HG02885 (cell line): ENCODE measurements at regions not wholly inside any gene's neighbourhood (a gene's known extent, or its start where the extent isn't known, plus 50 kb on each side); places are given as distances from the start of the nearest gene placed in this dataset.
"Not testable (repeated sequence)": the region's sequence is repeated elsewhere in the genome, so short reads cannot be mapped to it uniquely, and the experiment has no call there.

Experiments used
- ATAC-seq: cut with Tn5 transposase; IDR thresholded peaks from one replicate; pipeline ENCODE4 v1.9.1; 2021; ENCODE audit warnings: mild to moderate bottlenecking; ENCODE audit not compliant: unreplicated experiment, poor library complexity

- ATAC-seq: no peak
These were observed 1255.3 kb upstream of the LRRN3 start for GRCh38 chr7:109835577-109835976.

GRCh38 chr7:109836016-109836415 lies 1254.9 kb upstream of the LRRN3 start:
- no peak for ATAC-seq

- no peak for ATAC-seq
These were observed 1248.5 kb upstream of the LRRN3 start for GRCh38 chr7:109842386-109842785.

GRCh38 chr7:109844362-109844761 lies 1246.6 kb upstream of the LRRN3 start:
- no peak for ATAC-seq

GRCh38 chr7:109864230-109864629 lies 1226.7 kb upstream of the LRRN3 start:
- ATAC-seq: no peak

GRCh38 chr7:109868215-109868860 lies 1222.6 kb upstream of the LRRN3 start:
- ATAC-seq: no peak

GRCh38 chr7:109873296-109873695 lies 1217.6 kb upstream of the LRRN3 start:
- ATAC-seq: no peak

GRCh38 chr7:109879287-109879828 lies 1211.6 kb upstream of the LRRN3 start:
- ATAC-seq: no peak

GRCh38 chr7:109890622-109891021 lies 1200.3 kb upstream of the LRRN3 start:
- ATAC-seq: no peak

- ATAC-seq: no peak
These were observed 1197.7 kb upstream of the LRRN3 start for GRCh38 chr7:109893231-109893630.

GRCh38 chr7:109895536-109895935 lies 1195.4 kb upstream of the LRRN3 start:
- ATAC-seq: no peak

GRCh38 chr7:109901926-109902325 lies 1189.0 kb upstream of the LRRN3 start:
- ATAC-seq: no peak

GRCh38 chr7:109905368-109906065 lies 1185.4 kb upstream of the LRRN3 start:
- not testable (repeated sequence) for ATAC-seq

- ATAC-seq: no peak
These were observed 1175.3 kb upstream of the LRRN3 start for GRCh38 chr7:109915670-109916069.

GRCh38 chr7:109926738-109927137 lies 1164.2 kb upstream of the LRRN3 start:
- ATAC-seq: no peak

GRCh38 chr7:109930049-109930448 lies 1160.9 kb upstream of the LRRN3 start:
- ATAC-seq: no peak

- no peak for ATAC-seq
These were observed 1151.7 kb upstream of the LRRN3 start for GRCh38 chr7:109939207-109939606.

- ATAC-seq: no peak
These were observed 1145.0 kb upstream of the LRRN3 start for GRCh38 chr7:109945820-109946518.

GRCh38 chr7:109950256-109950655 lies 1140.7 kb upstream of the LRRN3 start:
- ATAC-seq: no peak

- no peak for ATAC-seq
These were observed 1139.9 kb upstream of the LRRN3 start for GRCh38 chr7:109950821-109951564.

- ATAC-seq: no peak
These were observed 1139.4 kb upstream of the LRRN3 start for GRCh38 chr7:109951565-109951928.
